ENCODE measurements at regions not wholly inside any gene's neighbourhood (a gene's known extent, or its start where the extent isn't known, plus 50 kb on each side); places are given as distances from the start of the nearest gene placed in this dataset.
A peak's percentile ranks its signal among the peaks of the same experiment; 100 is the strongest.
"Not testable (repeated sequence)": the region's sequence is repeated elsewhere in the genome, so short reads cannot be mapped to it uniquely, and the experiment has no call there.

GRCh38 chr9:62798884-62799850 is 1609.3 kb downstream of the SPATA31A7 start:
- H3K36me3 ChIP-seq (ENCODE audit: low read depth, missing control alignments); H3K27me3 ChIP-seq; H3K4me1 ChIP-seq; intact Hi-C loops (cut with DNase I; ENCODE audit: low total_unique reads); H3K4me3 ChIP-seq; H3K9me3 ChIP-seq; DNase-seq: not testable (repeated sequence)
- H3K27ac ChIP-seq: peak overlapping the region in 1 of 2 donors; percentile 8
- WGBS, 2 donors: 14 to 19% methylated on average over 35 of the region's 35 CpGs

- DNase-seq, H3K27me3 ChIP-seq: not testable (repeated sequence)
- peak overlapping the region; percentile 1 to 14 for H3K4me3 ChIP-seq
These were observed 1610.1 kb downstream of the SPATA31A7 start for GRCh38 chr9:62799851-62800371.

GRCh38 chr9:62800451-62801371 is 1610.9 kb downstream of the SPATA31A7 start:
- H3K27ac ChIP-seq; DNase-seq; H3K4me1 ChIP-seq; H3K27me3 ChIP-seq; intact Hi-C loops (cut with DNase I; ENCODE audit: low total_unique reads); H3K9me3 ChIP-seq; H3K36me3 ChIP-seq (ENCODE audit: low read depth, missing control alignments): not testable (repeated sequence)
- 26 to 30% methylated on average over 30 of the region's 30 CpGs for WGBS, 2 donors
- peak overlapping the region; percentile 1 to 69 for H3K4me3 ChIP-seq

More at GRCh38 chr9:62799851-62800371, 1610.1 kb downstream of the SPATA31A7 start:
- intact Hi-C loops (cut with DNase I; ENCODE audit: low total_unique reads); H3K4me1 ChIP-seq; H3K36me3 ChIP-seq (ENCODE audit: low read depth, missing control alignments); H3K9me3 ChIP-seq: not testable (repeated sequence)
- H3K27ac ChIP-seq: peak overlapping the region in 1 of 2 donors; percentile 8
- WGBS, 2 donors: 11 to 14% methylated on average over 15 to 33 of the region's 36 CpGs

GRCh38 chr9:62801372-62801811 is 1611.6 kb downstream of the SPATA31A7 start:
- intact Hi-C loops (cut with DNase I; ENCODE audit: low total_unique reads); DNase-seq: not testable (repeated sequence)
- WGBS, 2 donors: 23 to 29% methylated on average over 15 of the region's 15 CpGs

GRCh38 chr9:62801961-62802718 is 1612.3 kb downstream of the SPATA31A7 start:
- H3K4me3 ChIP-seq: peak overlapping the region; percentile 58 to 69
- H3K36me3 ChIP-seq (ENCODE audit: low read depth, missing control alignments); H3K4me1 ChIP-seq; H3K27me3 ChIP-seq; intact Hi-C loops (cut with DNase I; ENCODE audit: low total_unique reads); H3K9me3 ChIP-seq: not testable (repeated sequence)
- DNase-seq: peak; percentile 86
- WGBS, 2 donors: 5 to 6% methylated on average over 63 of the region's 63 CpGs
- H3K27ac ChIP-seq: peak overlapping the region; percentile 64 to 76

More at GRCh38 chr9:62801372-62801811, 1611.6 kb downstream of the SPATA31A7 start:
- not testable (repeated sequence) for H3K36me3 ChIP-seq (ENCODE audit: low read depth, missing control alignments); H3K27ac ChIP-seq; H3K9me3 ChIP-seq; H3K4me1 ChIP-seq; H3K27me3 ChIP-seq
- peak overlapping the region; percentile 58 to 69 for H3K4me3 ChIP-seq

GRCh38 chr9:62802719-62803079 is 1612.9 kb downstream of the SPATA31A7 start:
- DNase-seq; intact Hi-C loops (cut with DNase I; ENCODE audit: low total_unique reads); H3K27me3 ChIP-seq; H3K4me1 ChIP-seq; H3K36me3 ChIP-seq (ENCODE audit: low read depth, missing control alignments); H3K9me3 ChIP-seq: not testable (repeated sequence)
- WGBS, 2 donors: 5 to 10% methylated on average over 9 of the region's 9 CpGs
- H3K4me3 ChIP-seq: peak overlapping the region; percentile 58 to 69
- peak overlapping the region in 1 of 2 donors; percentile 64 for H3K27ac ChIP-seq

GRCh38 chr9:62803099-62803498 is 1613.3 kb downstream of the SPATA31A7 start:
- H3K9me3 ChIP-seq; H3K36me3 ChIP-seq (ENCODE audit: low read depth, missing control alignments); DNase-seq; H3K4me1 ChIP-seq; intact Hi-C loops (cut with DNase I; ENCODE audit: low total_unique reads); H3K27ac ChIP-seq; H3K27me3 ChIP-seq: not testable (repeated sequence)
- peak overlapping the region; percentile 58 to 69 for H3K4me3 ChIP-seq
- WGBS, 2 donors: 37 to 43% methylated on average over 2 of the region's 2 CpGs

GRCh38 chr9:62804314-62804713 is 1614.5 kb downstream of the SPATA31A7 start:
- H3K4me3 ChIP-seq; DNase-seq; H3K27ac ChIP-seq; H3K4me1 ChIP-seq; H3K36me3 ChIP-seq (ENCODE audit: low read depth, missing control alignments); H3K27me3 ChIP-seq; H3K9me3 ChIP-seq; intact Hi-C loops (cut with DNase I; ENCODE audit: low total_unique reads): not testable (repeated sequence)
- 34 to 36% methylated on average over 1 of the region's 1 CpG for WGBS, 2 donors

GRCh38 chr9:62807424-62807823 is 1617.6 kb downstream of the SPATA31A7 start:
- WGBS, 2 donors: 38 to 41% methylated on average over 3 of the region's 3 CpGs
- intact Hi-C loops (cut with DNase I; ENCODE audit: low total_unique reads); H3K27ac ChIP-seq; H3K36me3 ChIP-seq (ENCODE audit: low read depth, missing control alignments); H3K4me3 ChIP-seq; H3K4me1 ChIP-seq; H3K27me3 ChIP-seq; DNase-seq; H3K9me3 ChIP-seq: not testable (repeated sequence)

- H3K36me3 ChIP-seq (ENCODE audit: low read depth, missing control alignments); intact Hi-C loops (cut with DNase I; ENCODE audit: low total_unique reads); H3K4me3 ChIP-seq; H3K27ac ChIP-seq; H3K27me3 ChIP-seq; H3K9me3 ChIP-seq; H3K4me1 ChIP-seq; DNase-seq: not testable (repeated sequence)
- WGBS, 2 donors: 64 to 66% methylated on average over 3 of the region's 3 CpGs
These were observed 1618.2 kb downstream of the SPATA31A7 start for GRCh38 chr9:62808081-62808480.

GRCh38 chr9:62810318-62810717 is 1620.5 kb downstream of the SPATA31A7 start:
- H3K27me3 ChIP-seq; H3K27ac ChIP-seq; H3K9me3 ChIP-seq; H3K4me3 ChIP-seq; H3K36me3 ChIP-seq (ENCODE audit: low read depth, missing control alignments); DNase-seq; H3K4me1 ChIP-seq; intact Hi-C loops (cut with DNase I; ENCODE audit: low total_unique reads): not testable (repeated sequence)
- 68 to 73% methylated on average over 6 of the region's 6 CpGs for WGBS, 2 donors

Measured in testis (tissue), 2 donors.